Endodermal cell (in vitro differentiated cells): ENCODE measurements at regions not wholly inside any gene's neighbourhood (a gene's known extent, or its start where the extent isn't known, plus 50 kb on each side); places are given as distances from the start of the nearest gene placed in this dataset.

Source experiments
- DNase-seq: peaks from one replicate; pipeline ENCODE4 v3.0.0-alpha.2; 2017
- H3K27ac ChIP-seq: 2 replicates; pipeline ENCODE4 v1.5.1; 2013; ENCODE audit warnings: mild to moderate bottlenecking, low read depth, low read length, moderate library complexity
- H3K27me3 ChIP-seq: 2 replicates; pipeline ENCODE4 v1.6.1; 2013; ENCODE audit warnings: mild to moderate bottlenecking, low read length, moderate library complexity; ENCODE audit not compliant: insufficient read depth, control insufficient read depth, poor library complexity, severe bottlenecking
- H3K36me3 ChIP-seq: 2 replicates; pipeline ENCODE4 v1.7.0; 2013; ENCODE audit warnings: mild to moderate bottlenecking, low read length, moderate library complexity; ENCODE audit not compliant: control insufficient read depth, insufficient read depth
- H3K4me1 ChIP-seq: one replicate; pipeline ENCODE4 v1.7.0; 2013; ENCODE audit warnings: low read length; ENCODE audit not compliant: control insufficient read depth, insufficient read depth
- H3K4me3 ChIP-seq: 2 replicates; pipeline ENCODE4 v1.5.1; 2013; ENCODE audit warnings: mild to moderate bottlenecking, low read length, moderate library complexity
- H3K9ac ChIP-seq: 2 replicates; pipeline ENCODE4 v1.6.1; 2013; ENCODE audit warnings: mild to moderate bottlenecking, low read length, moderate library complexity; ENCODE audit not compliant: poor library complexity, severe bottlenecking; ENCODE audit errors: extremely low read depth
- H3K9me3 ChIP-seq: 2 replicates; pipeline ENCODE4 v1.6.1; 2013; ENCODE audit warnings: mild to moderate bottlenecking, low read length, moderate library complexity; ENCODE audit not compliant: control insufficient read depth
- H3K27ac Mint-ChIP-seq: 2 replicates; pipeline ENCODE4 v1.8.0; 2020; ENCODE audit warnings: mixed read lengths
- H3K27me3 Mint-ChIP-seq: 2 replicates; pipeline ENCODE4 v1.8.0; 2021; ENCODE audit warnings: mild to moderate bottlenecking, mixed read lengths; ENCODE audit not compliant: insufficient read depth
- H3K36me3 Mint-ChIP-seq: 2 replicates; pipeline ENCODE4 v1.8.0; 2020; ENCODE audit warnings: low read depth, mixed read lengths
- H3K4me1 Mint-ChIP-seq: 2 replicates; pipeline ENCODE4 v1.8.0; 2020; ENCODE audit warnings: mixed read lengths
- H3K4me3 Mint-ChIP-seq: 2 replicates; pipeline ENCODE4 v1.8.0; 2020; ENCODE audit warnings: mild to moderate bottlenecking, moderate library complexity, mixed read lengths
- H3K9me3 Mint-ChIP-seq: 2 replicates; pipeline ENCODE4 v1.8.0; 2020; ENCODE audit warnings: mild to moderate bottlenecking, mixed read lengths
- CTCF ChIP-seq: fragments of 200-600 bp; sonication (generic); conservative IDR thresholded peaks from 2 replicates; pipeline ENCODE4 v1.5.0; 2021; ENCODE audit warnings: antibody characterized with exemption, mild to moderate bottlenecking
- WGBS, 2 experiments: methylation state at CpG; one replicate each; pipeline versions ENCODE4 v1.1.5 to v1.1.7; 2013; ENCODE audit warnings: missing lambda C conversion rate in 2 of 2, mixed read lengths in 1 of 2; ENCODE audit not compliant: insufficient coverage in 1 of 2, insufficient read length in 1 of 2; 5-methylcytosine and 5-hydroxymethylcytosine counted together

- WGBS, 2 experiments, result 86 to 92% methylated on average over 2 to 3 of the region's 3 CpGs
- no peaks in the 10 kb centered on the region for H3K9me3 Mint-ChIP-seq
- Histone ChIP-seq H3K27me3 (no peaks in the 10 kb centered on the region), H3K4me3 (no peak overlapping the region), H3K27ac (peak overlapping the region; percentile 86), H3K36me3 (no peaks in the 10 kb centered on the region), H3K4me1 (peaks cover 5% of the 10 kb centered on the region), H3K9me3 (no peaks in the 10 kb centered on the region), H3K9ac (no peak overlapping the region)
- no peak overlapping the region for H3K4me3 Mint-ChIP-seq
- no peak for DNase-seq
- H3K4me1 Mint-ChIP-seq, result peaks cover 15% of the 10 kb centered on the region
- H3K27ac Mint-ChIP-seq, result no peak overlapping the region
- no peaks in the 10 kb centered on the region for H3K36me3 Mint-ChIP-seq
- H3K27me3 Mint-ChIP-seq, result no peaks in the 10 kb centered on the region
- TF ChIP-seq CTCF, result no peak
These were observed 147.2 kb upstream of the KLF14 start for GRCh38 chr7:130881091-130881798.

GRCh38 chr7:130881799-130882141, 147.8 kb upstream of the KLF14 start:
- DNase-seq, result no peak
- Histone ChIP-seq H3K4me3 (no peak overlapping the region), H3K27ac (peak overlapping the region; percentile 86), H3K9ac (no peak overlapping the region), H3K36me3 (no peaks in the 10 kb centered on the region), H3K9me3 (no peaks in the 10 kb centered on the region), H3K27me3 (no peaks in the 10 kb centered on the region), H3K4me1 (peaks cover 5% of the 10 kb centered on the region)
- no peak for TF ChIP-seq CTCF
- no peak overlapping the region for H3K27ac Mint-ChIP-seq
- H3K4me1 Mint-ChIP-seq, result peaks cover 15% of the 10 kb centered on the region
- WGBS, 2 experiments, result 94 to 96% methylated on average over 5 of the region's 5 CpGs
- H3K9me3 Mint-ChIP-seq, result no peaks in the 10 kb centered on the region
- no peak overlapping the region for H3K4me3 Mint-ChIP-seq
- no peaks in the 10 kb centered on the region for H3K27me3 Mint-ChIP-seq
- no peaks in the 10 kb centered on the region for H3K36me3 Mint-ChIP-seq

- 94 to 100% methylated on average over 2 of the region's 2 CpGs for WGBS, 2 experiments
- Histone ChIP-seq H3K36me3 (no peaks in the 10 kb centered on the region), H3K27ac (no peak overlapping the region), H3K9me3 (no peaks in the 10 kb centered on the region), H3K4me3 (no peak overlapping the region), H3K9ac (no peak overlapping the region), H3K4me1 (peaks cover 5% of the 10 kb centered on the region), H3K27me3 (no peaks in the 10 kb centered on the region)
- no peak for DNase-seq
- peaks cover 15% of the 10 kb centered on the region for H3K4me1 Mint-ChIP-seq
- TF ChIP-seq CTCF, result no peak
- H3K27me3 Mint-ChIP-seq, result no peaks in the 10 kb centered on the region
- no peak overlapping the region for H3K4me3 Mint-ChIP-seq
- H3K9me3 Mint-ChIP-seq, result no peaks in the 10 kb centered on the region
- no peaks in the 10 kb centered on the region for H3K36me3 Mint-ChIP-seq
- H3K27ac Mint-ChIP-seq, result no peak overlapping the region
These were observed 148.4 kb upstream of the KLF14 start for GRCh38 chr7:130882396-130882795.
